ENCODE measurements at regions not wholly inside any gene's neighbourhood (a gene's known extent, or its start where the extent isn't known, plus 50 kb on each side); places are given as distances from the start of the nearest gene placed in this dataset.
"Not testable (repeated sequence)": the region's sequence is repeated elsewhere in the genome, so short reads cannot be mapped to it uniquely, and the experiment has no call there.

GRCh38 chr13:76267216-76267615 is 619.0 kb downstream of the KCTD12 start:
- DNase-seq (ENCODE audit: insufficient read length, low spot score) (no peak), FAIRE-seq (no peak)
- no peak for TF ChIP-seq PAX5 (IDR thresholded peaks at IDR 0.05; ENCODE audit: insufficient read depth, low read length, severe bottlenecking)
- no peak for TF ChIP-seq POLR2A (IDR thresholded peaks at IDR 0.05; ENCODE audit: low read depth, low read length)
- TF ChIP-seq POLR2AphosphoS5 (IDR thresholded peaks at IDR 0.05; ENCODE audit: low read depth, low read length): no peak
- no peak for TF ChIP-seq TAF1 (IDR thresholded peaks at IDR 0.05; ENCODE audit: low read depth, low read length)
- no peak for TF ChIP-seq POU2F2 (IDR thresholded peaks at IDR 0.05; ENCODE audit: low read depth, low read length)
- no peak for TF ChIP-seq SPI1 (IDR thresholded peaks at IDR 0.05; ENCODE audit: low read depth, low read length)

- no peak for FAIRE-seq
- TF ChIP-seq POU2F2 (IDR thresholded peaks at IDR 0.05; ENCODE audit: low read depth, low read length): no peak
- TF ChIP-seq POLR2AphosphoS5 (IDR thresholded peaks at IDR 0.05; ENCODE audit: low read depth, low read length): no peak
- no peak for TF ChIP-seq SPI1 (IDR thresholded peaks at IDR 0.05; ENCODE audit: low read depth, low read length)
- TF ChIP-seq TAF1 (IDR thresholded peaks at IDR 0.05; ENCODE audit: low read depth, low read length): no peak
- no peak for TF ChIP-seq PAX5 (IDR thresholded peaks at IDR 0.05; ENCODE audit: insufficient read depth, low read length, severe bottlenecking)
- no peak for TF ChIP-seq POLR2A (IDR thresholded peaks at IDR 0.05; ENCODE audit: low read depth, low read length)
- DNase-seq (ENCODE audit: insufficient read length, low spot score): no peak
Observed at GRCh38 chr13:76266561-76266960, 619.6 kb downstream of the KCTD12 start.

GRCh38 chr13:76250211-76250610 is 614.1 kb downstream of the LMO7 start:
- DNase-seq (ENCODE audit: insufficient read length, low spot score) (no peak), FAIRE-seq (no peak)
- no peak for TF ChIP-seq PAX5 (IDR thresholded peaks at IDR 0.05; ENCODE audit: insufficient read depth, low read length, severe bottlenecking)
- no peak for TF ChIP-seq POLR2A (IDR thresholded peaks at IDR 0.05; ENCODE audit: low read depth, low read length)
- no peak for TF ChIP-seq POLR2AphosphoS5 (IDR thresholded peaks at IDR 0.05; ENCODE audit: low read depth, low read length)
- no peak for TF ChIP-seq POU2F2 (IDR thresholded peaks at IDR 0.05; ENCODE audit: low read depth, low read length)
- TF ChIP-seq TAF1 (IDR thresholded peaks at IDR 0.05; ENCODE audit: low read depth, low read length): no peak
- no peak for TF ChIP-seq SPI1 (IDR thresholded peaks at IDR 0.05; ENCODE audit: low read depth, low read length)

- DNase-seq (ENCODE audit: insufficient read length, low spot score) (no peak), FAIRE-seq (no peak)
- TF ChIP-seq TAF1 (IDR thresholded peaks at IDR 0.05; ENCODE audit: low read depth, low read length) (no peak), POLR2A (IDR thresholded peaks at IDR 0.05; ENCODE audit: low read depth, low read length) (no peak), POLR2AphosphoS5 (IDR thresholded peaks at IDR 0.05; ENCODE audit: low read depth, low read length) (no peak)
Observed at GRCh38 chr13:76245920-76246319, 609.8 kb downstream of the LMO7 start.

- FAIRE-seq: no peak
- TF ChIP-seq SPI1 (IDR thresholded peaks at IDR 0.05; ENCODE audit: low read depth, low read length): no peak
- TF ChIP-seq PAX5 (IDR thresholded peaks at IDR 0.05; ENCODE audit: insufficient read depth, low read length, severe bottlenecking): no peak
- TF ChIP-seq TAF1 (IDR thresholded peaks at IDR 0.05; ENCODE audit: low read depth, low read length): no peak
- TF ChIP-seq POLR2A (IDR thresholded peaks at IDR 0.05; ENCODE audit: low read depth, low read length): no peak
- no peak for TF ChIP-seq POLR2AphosphoS5 (IDR thresholded peaks at IDR 0.05; ENCODE audit: low read depth, low read length)
- TF ChIP-seq POU2F2 (IDR thresholded peaks at IDR 0.05; ENCODE audit: low read depth, low read length): no peak
- no peak for DNase-seq (ENCODE audit: insufficient read length, low spot score)
Observed at GRCh38 chr13:76245211-76245610, 609.1 kb downstream of the LMO7 start.

GRCh38 chr13:76243120-76243519 is 607.0 kb downstream of the LMO7 start:
- FAIRE-seq; DNase-seq (ENCODE audit: insufficient read length, low spot score): not testable (repeated sequence)

GRCh38 chr13:76239031-76239680 is 603.0 kb downstream of the LMO7 start:
- TF ChIP-seq SPI1 (IDR thresholded peaks at IDR 0.05; ENCODE audit: low read depth, low read length) (no peak), POU2F2 (IDR thresholded peaks at IDR 0.05; ENCODE audit: low read depth, low read length) (no peak), TAF1 (IDR thresholded peaks at IDR 0.05; ENCODE audit: low read depth, low read length) (no peak), PAX5 (IDR thresholded peaks at IDR 0.05; ENCODE audit: insufficient read depth, low read length, severe bottlenecking) (no peak), POLR2AphosphoS5 (IDR thresholded peaks at IDR 0.05; ENCODE audit: low read depth, low read length) (no peak), POLR2A (IDR thresholded peaks at IDR 0.05; ENCODE audit: low read depth, low read length) (no peak)
- no peak for FAIRE-seq

GRCh38 chr13:76231522-76232167 is 595.5 kb downstream of the LMO7 start:
- TF ChIP-seq SPI1 (IDR thresholded peaks at IDR 0.05; ENCODE audit: low read depth, low read length) (no peak), PAX5 (IDR thresholded peaks at IDR 0.05; ENCODE audit: insufficient read depth, low read length, severe bottlenecking) (no peak), POLR2A (IDR thresholded peaks at IDR 0.05; ENCODE audit: low read depth, low read length) (no peak), POLR2AphosphoS5 (IDR thresholded peaks at IDR 0.05; ENCODE audit: low read depth, low read length) (no peak), POU2F2 (IDR thresholded peaks at IDR 0.05; ENCODE audit: low read depth, low read length) (no peak), TAF1 (IDR thresholded peaks at IDR 0.05; ENCODE audit: low read depth, low read length) (no peak)
- no peak for DNase-seq (ENCODE audit: insufficient read length, low spot score)

More at GRCh38 chr13:76239031-76239680, 603.0 kb downstream of the LMO7 start:
- DNase-seq (ENCODE audit: insufficient read length, low spot score): no peak

GRCh38 chr13:76229281-76229680 is 593.2 kb downstream of the LMO7 start:
- no peak for DNase-seq (ENCODE audit: insufficient read length, low spot score)
- FAIRE-seq: no peak
- TF ChIP-seq TAF1 (IDR thresholded peaks at IDR 0.05; ENCODE audit: low read depth, low read length) (no peak), SPI1 (IDR thresholded peaks at IDR 0.05; ENCODE audit: low read depth, low read length) (no peak), POLR2AphosphoS5 (IDR thresholded peaks at IDR 0.05; ENCODE audit: low read depth, low read length) (no peak), POLR2A (IDR thresholded peaks at IDR 0.05; ENCODE audit: low read depth, low read length) (no peak)

More at GRCh38 chr13:76231522-76232167, 595.5 kb downstream of the LMO7 start:
- no peak for FAIRE-seq

- no peak for FAIRE-seq
- TF ChIP-seq PAX5 (IDR thresholded peaks at IDR 0.05; ENCODE audit: insufficient read depth, low read length, severe bottlenecking) (no peak), POU2F2 (IDR thresholded peaks at IDR 0.05; ENCODE audit: low read depth, low read length) (no peak), POLR2A (IDR thresholded peaks at IDR 0.05; ENCODE audit: low read depth, low read length) (no peak), TAF1 (IDR thresholded peaks at IDR 0.05; ENCODE audit: low read depth, low read length) (no peak), POLR2AphosphoS5 (IDR thresholded peaks at IDR 0.05; ENCODE audit: low read depth, low read length) (no peak), SPI1 (IDR thresholded peaks at IDR 0.05; ENCODE audit: low read depth, low read length) (no peak)
- DNase-seq (ENCODE audit: insufficient read length, low spot score): no peak
Observed at GRCh38 chr13:76226941-76227340, 590.8 kb downstream of the LMO7 start.
